GM19467 (cell line): ENCODE measurements at regions not wholly inside any gene's neighbourhood (a gene's known extent, or its start where the extent isn't known, plus 50 kb on each side); places are given as distances from the start of the nearest gene placed in this dataset.

Experiments
- ATAC-seq: cut with Tn5 transposase; IDR thresholded peaks from one replicate; pipeline ENCODE4 v1.9.1; 2021; ENCODE audit warnings: mild to moderate bottlenecking, moderate library complexity; ENCODE audit not compliant: unreplicated experiment

DNA sequence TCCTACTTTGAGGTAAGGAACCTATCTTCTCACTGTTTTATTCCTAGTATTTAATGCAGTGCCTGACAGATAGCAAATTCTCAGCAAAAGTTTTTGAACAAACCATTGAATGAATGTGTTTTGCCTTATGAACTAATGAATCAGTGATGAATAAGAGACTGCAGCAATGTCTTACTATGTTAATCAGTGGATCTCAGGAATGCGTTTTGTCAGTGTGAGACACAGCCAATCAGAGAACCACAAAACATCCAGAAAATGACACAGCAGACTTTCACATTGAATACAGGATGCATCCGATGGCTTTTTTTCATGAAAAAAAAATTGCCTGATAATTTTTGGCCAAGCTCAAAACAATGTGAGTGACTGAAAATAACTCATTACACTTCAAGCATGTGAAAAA, 270.5 kb downstream of the BMP2 start:
- no peak for ATAC-seq

DNA sequence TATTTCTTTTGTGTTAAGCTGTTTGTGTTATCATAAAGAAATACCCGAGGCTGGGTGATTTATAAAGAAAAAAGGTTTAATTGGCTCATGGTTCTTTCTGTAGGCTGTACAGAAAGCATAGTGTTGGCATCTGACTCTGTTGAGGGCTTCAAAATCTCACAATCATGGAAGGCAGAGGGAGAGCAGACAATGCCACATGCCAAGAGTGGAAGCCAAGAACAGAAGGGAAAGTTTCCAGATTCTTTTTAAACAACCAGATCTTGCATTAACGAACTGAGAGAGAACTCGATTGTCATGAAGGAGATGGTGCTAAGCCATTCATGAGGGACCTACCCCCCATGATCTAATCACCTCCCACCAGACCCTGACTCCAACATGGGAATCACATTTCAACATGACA, 290.1 kb downstream of the BMP2 start:
- no peak for ATAC-seq

DNA sequence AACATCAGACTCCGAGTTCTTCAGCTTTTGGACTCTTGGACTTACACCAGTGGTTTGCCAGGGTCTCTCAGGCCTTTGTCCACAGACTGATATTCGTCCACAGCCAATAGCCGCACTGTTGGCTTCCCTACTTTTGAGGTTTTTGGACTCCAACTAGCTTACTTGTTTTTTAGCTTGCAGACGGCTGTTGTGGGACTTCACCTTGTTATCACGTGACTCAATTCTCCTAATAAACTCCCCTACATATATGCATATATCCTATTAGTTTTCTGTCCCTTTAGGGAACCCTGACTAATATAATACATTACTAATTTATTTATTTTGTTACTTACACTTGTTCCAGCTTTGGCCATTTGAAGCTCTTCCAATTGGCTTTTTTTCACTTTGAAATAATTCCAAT, 311.3 kb downstream of the BMP2 start:
- no peak for ATAC-seq

DNA sequence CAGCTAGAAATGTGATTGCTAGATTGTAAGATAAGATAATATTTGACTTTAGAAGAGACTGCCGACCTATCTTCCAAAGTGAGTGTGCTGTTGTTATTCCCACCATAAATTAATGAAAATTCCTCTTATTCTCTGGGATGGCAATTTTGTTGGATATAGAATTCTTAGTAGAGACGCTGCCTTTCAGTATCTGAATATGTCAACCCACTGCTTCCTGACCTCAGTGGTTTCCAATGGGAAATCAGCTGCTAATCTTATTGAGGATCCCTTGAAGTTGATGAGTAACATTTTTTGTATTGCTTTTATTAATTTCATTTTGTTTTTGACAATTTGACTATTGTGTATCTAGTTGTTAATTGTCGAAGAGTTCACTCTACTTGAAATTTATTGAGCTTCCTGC, 313.0 kb downstream of the BMP2 start:
- no peak for ATAC-seq

DNA sequence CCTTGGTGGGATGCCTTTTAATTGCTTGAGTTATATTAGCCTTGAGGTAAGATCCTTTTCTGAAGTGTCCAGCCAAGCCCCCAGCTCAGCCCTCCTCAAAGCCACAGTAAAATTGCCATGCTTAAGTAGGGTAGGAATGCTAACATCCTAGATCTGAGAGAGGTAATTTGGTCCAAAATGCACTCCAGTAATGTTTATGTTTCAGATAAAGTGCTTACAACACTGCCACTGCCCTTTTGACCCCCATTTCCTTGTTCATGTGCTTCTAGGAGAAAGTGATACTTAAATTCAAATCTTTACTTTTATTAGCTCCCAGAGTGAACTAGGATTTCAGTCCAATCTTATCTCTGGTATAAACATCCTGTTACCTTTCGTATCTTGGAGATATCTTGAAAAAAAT, 318.0 kb downstream of the BMP2 start:
- ATAC-seq, result no peak

DNA sequence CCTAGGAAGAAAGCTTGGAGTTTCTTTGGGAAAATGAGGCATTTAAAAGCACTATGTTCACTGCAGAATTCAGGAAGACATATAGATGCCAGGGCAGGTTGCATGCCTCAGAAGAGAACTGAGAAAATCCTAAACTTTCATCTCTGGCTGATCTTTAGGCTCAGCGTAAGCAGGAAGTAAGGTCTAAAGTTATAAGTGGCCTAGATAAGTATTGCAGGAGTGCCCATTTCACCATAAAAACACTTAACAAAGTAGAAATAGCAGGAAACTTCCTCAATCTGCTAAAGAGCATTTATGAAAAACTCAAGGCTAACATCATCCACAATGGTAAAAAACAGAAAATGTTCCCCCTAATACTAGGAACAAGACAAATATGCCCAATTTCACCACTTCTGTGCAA, 320.3 kb downstream of the BMP2 start:
- no peak for ATAC-seq

DNA sequence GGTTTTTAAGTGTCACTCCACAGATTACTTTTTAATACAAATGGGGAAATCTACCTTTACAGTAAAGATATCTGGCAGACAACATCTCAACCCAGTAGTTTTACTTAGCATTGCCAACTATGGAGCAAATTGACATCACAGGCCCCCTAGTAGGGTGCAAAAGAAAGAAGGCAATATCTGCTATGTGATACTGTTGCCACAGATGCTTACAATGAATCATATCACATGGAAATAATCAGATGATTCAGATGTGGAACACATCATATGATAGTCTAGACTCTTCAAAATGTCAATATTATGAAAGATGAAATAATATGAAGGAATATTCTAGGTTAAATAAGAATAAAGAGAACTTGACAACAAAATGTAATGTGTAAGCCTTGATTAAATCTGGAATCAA, 322.5 kb downstream of the BMP2 start:
- ATAC-seq, result no peak

DNA sequence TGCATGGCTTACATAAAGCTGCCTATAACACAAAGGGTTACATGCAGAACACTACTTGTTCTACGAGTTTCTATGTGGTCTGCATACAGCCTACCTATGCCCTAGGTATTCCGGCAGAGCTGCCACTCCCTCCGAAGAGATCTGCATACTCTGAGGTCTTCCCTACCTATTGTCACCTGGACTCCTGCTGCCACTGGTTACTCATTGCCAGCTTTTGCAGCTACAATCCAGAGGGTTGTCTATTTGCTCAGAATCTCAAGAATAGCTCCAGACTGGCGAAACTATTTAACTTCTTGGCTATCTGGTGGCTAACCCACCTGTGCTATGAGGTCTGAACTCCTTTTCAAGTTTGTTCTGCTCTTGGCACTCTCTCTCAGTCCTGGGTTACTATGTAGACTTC, 323.3 kb downstream of the BMP2 start:
- no peak for ATAC-seq

DNA sequence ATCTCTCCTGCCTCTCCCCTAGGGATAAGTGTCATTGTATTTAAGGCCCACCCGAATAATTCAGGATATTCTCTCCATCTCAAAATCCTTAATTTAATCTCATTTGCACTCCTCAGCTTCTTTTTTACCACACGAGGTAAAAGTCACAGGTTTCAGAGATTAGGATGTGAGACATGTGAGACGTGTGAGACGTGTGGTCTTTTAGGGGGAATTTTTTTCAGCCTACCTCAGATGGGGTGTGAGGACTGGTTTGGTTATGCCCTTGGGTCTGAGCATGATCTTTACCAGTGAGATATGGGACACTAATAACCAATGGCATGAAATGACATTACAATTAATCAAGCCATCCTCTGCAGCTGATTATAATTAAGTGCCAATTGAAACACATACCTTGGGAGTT, 324.2 kb downstream of the BMP2 start:
- ATAC-seq, result no peak

DNA sequence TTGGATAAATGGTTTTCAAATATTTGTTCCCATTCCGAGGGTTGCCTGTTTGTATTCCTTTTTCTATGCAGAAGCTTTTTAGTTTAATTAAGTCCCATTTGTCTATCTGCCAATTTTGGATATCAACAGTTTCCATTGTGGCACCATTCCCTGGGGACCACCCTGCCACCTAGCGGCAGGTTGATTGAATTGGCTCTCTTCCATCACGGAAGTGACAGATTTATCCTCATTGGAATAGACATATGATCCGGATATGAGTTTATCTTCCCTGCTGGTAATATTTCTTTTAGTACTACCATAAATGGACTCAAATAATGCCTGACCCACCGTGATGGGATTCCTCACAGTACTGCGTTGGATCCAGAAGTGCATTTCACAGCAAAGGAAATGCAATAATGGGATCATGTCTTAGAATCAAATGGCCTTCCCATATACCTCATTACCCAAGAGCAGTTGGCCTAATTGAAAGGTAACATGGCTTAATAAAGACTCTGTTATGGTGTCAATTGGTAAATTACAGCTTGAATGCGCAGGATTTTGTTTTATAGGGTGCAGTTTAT, 327.0 kb downstream of the BMP2 start:
- ATAC-seq, result no peak

DNA sequence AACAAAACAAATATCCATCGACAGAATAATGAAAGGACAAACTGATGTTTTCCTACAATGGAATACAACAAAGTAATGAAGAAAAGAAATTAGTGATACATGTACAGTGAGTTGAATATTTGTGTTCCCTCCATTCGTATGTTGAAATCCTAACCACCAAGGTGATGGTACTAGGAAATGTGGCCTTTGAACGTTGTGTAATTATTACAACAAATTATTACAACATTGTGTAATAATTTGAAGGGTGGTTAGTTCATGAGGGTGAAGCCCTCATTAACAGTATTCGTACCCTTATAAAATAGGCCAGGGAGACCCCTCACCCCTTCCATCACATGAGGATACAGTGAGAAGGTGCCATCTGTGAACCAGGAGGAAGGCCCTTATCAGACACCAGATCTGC, 339.4 kb downstream of the BMP2 start:
- no peak for ATAC-seq

DNA sequence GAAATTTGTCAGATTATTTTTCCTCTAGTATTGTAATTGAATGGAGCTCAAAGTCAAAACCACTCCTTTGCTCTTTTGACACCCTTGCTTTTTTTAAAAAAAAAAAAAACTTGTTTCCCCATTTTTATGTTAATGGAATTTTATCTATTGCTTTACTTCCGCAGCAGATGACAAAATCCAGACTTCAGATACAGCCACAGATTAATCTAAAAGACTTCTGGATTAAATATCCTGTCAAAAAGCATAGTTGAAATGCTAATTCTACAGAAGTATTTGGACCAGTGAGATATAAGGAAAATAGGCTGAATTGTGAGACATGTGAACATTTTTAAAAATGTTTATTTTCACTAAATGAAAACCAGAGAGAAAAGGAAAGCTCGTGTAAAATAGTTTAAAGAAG, 341.4 kb downstream of the BMP2 start:
- ATAC-seq, result no peak

DNA sequence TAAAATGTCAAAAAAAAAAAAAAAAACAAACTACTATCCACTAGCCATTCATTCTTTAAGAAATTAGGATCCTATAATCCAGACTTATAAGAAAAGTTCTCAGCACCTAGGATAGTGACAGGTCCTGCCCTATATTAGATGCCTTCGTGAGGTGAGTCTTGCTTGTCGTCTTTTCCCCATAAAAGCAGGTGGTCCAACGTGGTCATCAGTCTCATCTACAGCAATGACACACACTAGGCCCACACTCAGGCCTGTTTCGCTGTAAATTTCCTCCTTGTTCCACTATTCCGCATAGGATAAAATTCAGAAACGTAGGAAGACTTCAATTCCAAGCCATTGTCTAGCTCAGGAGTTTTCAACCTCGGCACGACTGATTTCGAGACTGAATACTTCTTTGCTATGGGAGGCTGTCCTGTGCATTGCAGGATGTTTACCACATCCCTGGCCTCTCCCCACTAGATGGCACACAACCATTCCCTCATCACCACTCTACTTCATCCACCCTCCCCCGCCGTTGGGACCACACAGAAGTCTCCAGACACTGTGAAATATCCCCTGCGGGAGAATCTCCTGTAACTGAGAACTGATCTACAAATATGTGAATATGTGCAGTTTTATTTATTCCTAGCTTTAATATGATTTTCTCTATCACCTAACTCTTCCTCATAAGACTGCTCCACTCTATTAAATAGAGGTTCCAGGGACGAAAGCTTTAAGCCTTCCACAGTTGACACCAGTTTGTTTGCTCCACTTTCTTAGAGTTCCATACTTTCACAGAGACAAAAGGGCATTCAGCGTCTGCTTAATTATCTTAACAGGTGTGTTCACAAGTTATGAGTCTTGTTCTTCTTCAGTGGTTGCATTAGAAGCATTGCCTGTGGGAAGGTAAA, 346.3 kb downstream of the BMP2 start:
- ATAC-seq, result no peak

DNA sequence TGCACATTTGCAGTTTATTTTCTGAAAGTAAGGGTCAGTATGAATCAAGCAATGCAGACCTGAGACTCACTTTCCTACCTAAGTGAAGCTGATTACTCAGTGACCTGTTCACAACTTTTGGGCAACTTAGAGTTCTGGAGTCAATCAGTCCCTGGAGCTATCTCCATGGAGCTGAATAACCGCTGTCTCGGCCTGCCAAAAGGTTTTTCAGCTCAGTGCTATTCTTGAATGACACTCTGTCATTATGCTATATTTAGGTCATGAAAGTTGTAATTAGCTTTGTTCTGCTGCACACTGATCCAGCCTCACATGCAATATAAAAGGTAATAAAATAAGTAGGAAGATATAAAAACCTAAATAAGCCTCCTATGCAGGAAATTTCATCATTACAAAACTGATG, 356.0 kb downstream of the BMP2 start:
- ATAC-seq, result no peak

DNA sequence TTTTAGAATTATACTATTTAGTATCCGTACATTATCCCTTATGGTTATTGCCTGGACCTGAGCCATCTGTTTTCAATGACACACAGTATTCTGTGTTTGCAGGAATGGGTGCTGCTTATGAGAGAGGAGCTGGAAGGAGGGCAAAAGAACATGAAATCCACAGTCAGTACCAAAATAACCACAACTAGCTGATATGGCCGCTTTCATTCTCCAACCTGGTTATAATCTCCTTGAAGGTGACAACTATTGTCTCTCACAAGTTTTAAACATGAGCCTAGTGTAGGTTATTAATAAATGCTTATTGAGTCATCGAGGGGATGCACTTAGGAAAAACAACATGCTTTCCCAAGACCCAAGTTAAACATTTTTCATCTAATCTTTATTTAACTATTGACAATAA, 356.6 kb downstream of the BMP2 start:
- no peak for ATAC-seq

DNA sequence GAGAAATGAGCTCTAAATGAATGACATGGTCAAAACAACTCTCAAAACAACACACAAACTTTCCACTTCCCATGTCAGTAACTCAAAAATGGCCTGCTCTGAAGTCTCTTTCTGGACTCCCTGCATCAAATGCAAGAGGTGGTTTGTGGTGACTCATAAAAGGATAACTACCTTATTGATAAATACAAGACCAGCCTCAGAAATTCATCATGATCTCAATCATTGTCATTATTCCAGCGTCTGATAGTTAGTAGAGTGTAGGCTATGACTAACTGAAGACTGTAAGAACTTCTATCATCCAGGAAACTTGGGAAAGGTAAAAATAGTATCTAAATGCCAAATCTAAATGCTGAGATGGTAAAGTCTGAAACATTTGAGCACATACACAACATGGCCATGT, 369.4 kb downstream of the BMP2 start:
- ATAC-seq, result no peak

DNA sequence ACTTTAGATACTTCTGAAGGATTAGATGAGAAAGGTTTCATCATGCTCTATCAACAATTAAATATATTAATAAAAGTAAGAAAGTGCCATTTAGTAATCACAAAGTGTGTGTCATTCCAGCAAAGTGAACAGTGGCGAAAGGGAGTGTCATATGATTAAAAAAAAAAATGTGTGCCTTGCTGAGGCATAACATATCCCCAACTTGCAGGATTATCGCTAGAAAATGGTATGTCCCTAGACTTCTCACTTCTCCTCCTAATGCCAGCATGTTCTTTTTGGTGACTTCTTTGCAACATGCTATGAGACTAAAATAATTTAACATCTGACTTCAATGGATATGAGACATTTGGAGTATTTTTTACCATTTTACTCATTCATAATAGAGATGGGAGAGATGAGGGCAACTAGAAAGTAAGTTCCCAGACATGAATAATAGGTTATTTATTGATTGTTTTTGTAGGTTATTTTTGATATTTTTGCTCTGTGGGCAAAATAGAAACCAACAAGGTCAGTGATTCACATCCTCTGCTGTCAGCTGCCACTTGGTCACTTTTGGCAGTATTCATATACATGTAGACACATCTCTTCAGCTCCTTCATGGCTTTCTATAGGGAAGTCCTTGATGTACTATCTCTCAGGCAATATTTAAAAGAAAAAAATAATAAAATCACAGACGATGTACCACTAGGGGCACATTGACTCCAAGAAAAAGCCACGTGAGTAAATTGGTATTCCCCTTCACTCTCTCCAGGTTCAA, 370.1 kb downstream of the BMP2 start:
- peak; percentile 77 for ATAC-seq

DNA sequence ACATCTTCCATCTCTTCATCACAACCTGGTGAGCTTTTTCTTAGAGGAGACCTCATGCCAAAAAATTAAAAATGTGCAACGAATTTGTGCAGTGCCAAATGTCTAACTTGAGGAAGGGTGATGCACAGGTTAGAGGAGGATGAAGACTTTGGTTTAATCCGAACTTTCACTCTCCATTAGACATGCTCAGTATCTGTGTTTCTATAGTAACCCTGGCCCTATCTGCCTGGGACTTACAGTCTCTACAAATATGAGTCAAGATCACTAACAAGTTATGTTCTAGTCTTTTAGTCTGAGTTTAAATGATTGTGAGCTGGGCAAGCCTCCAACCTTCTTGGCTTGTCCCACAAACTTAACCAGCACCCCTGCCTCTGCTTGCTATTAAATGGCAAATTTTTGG, 377.0 kb downstream of the BMP2 start:
- no peak for ATAC-seq

DNA sequence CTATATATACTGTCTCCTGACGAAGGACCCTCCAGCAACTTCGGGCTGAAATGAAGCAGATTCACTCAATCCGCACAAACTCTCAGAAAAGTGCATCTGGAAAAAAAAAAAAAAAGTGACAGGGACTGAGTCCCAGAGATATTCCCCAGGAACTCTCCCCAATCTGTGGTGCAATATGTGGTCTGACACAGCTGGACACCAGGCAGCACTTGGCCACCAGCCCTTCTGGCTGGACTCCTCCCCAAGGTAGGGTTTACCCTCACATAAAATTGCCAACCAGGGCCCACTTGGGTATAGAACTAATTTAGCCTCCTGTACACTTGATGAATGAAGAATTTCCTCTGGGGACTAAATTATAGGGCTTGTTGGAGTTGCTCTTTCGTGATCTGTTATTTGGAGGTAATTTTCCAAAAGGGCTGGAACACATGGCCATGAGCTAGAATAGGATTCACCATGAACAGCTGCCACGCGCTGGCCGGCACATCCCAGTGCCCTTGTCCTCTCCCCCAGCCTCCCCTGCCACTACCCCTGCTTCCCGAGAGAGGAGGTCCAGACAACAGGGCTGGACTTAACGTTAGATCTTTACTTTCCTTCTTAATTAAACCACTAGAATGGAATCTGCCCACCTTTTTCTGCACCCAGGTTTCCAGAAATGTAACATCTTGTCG, 379.2 kb downstream of the BMP2 start:
- ATAC-seq, result no peak

DNA sequence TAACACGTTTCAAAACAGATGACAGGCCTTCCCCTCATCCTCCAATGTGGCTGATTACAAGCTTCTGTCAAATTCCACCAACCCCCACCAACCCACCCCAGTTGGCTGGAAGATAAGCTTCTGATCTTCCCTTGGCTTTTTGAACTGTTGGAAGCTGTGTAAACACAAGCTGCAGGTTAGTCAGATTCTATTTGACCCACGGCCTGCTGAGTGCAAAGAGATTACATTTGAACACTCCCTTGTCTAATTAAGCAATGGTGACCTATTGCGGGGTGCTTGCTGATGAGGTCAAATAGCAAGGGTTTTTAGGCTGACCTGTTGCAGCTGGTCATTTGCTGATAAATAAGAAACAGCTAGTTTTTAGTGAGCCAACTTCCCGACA, 379.7 kb downstream of the BMP2 start:
- no peak for ATAC-seq

DNA sequence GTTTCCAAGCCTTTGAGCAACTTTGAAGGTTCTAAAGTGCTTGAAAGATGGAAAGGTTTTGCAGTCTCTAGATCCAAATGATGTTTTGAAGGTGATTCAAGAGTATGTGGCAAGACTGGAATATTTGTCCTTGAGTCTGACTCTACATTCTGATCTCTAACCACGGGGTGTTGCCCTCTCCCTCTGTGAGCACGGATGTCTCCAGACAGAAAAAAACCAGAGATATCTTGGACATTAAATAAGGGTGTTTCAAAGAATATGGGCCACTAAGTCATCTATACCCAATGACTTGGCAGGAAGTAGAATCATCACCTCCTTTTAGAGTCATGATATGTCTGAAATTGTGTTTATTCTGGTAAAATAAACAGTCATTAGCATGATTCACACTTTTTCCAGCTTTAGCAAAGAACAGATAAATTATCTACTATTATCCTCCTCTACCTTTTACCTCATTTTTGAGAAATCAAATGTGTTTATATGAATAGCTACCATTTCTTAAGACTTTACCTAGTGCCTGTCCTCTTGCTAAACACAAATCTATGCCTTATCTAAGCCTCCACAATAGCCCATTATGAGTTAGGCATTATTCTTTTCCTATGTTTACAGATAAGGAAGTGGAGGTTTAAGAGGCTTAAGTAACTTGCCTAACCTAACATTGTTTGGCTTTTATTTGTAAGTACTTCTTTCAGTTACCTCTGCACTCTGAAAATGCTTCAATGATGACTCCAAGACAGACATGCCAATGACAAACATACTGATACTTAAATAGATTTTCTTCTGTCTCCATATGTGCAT, 384.4 kb downstream of the BMP2 start:
- ATAC-seq, result no peak
